ENCODE measurements at regions not wholly inside any gene's neighbourhood (a gene's known extent, or its start where the extent isn't known, plus 50 kb on each side); places are given as distances from the start of the nearest gene placed in this dataset.

- no peak for TF ChIP-seq CTCF (conservative IDR thresholded peaks at IDR 0.05; ENCODE audit: low read depth, low read length)
- TF ChIP-seq EZH2 (IDR thresholded peaks at IDR 0.05; ENCODE audit: borderline replicate concordance, low read depth, low read length, poor library complexity, severe bottlenecking) = no peak
Observed at GRCh38 chr10:131660427-131660826, 240.4 kb upstream of the PPP2R2D start.
